ENCODE measurements at regions not wholly inside any gene's neighbourhood (a gene's known extent, or its start where the extent isn't known, plus 50 kb on each side); places are given as distances from the start of the nearest gene placed in this dataset.

DNA sequence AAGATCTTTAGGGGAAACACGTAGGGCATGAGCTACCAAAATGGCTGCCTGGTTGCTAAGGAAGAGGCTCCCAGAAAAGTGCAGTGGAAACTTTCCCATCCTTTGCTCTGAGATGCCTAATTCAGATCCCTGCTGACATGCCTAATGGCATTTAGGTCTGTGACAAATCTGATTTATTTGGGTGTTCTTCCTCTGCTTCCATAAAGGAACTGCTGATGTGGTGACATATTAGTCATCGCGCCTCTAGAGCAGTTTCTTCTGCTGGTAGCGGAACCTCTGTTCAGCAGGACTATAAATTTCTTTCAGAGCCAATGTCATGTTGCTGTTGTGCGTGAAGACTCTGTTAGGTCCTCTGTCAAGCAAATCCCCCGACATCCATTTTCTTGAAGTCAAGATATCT is 310.0 kb downstream of the PDHA2 start:
- no peak overlapping the region for H3K27ac Mint-ChIP-seq (ENCODE audit: unreplicated experiment)
- H3K27me3 Mint-ChIP-seq (ENCODE audit: unreplicated experiment): no peaks in the 10 kb centered on the region
- TF ChIP-seq, protein P1, sequence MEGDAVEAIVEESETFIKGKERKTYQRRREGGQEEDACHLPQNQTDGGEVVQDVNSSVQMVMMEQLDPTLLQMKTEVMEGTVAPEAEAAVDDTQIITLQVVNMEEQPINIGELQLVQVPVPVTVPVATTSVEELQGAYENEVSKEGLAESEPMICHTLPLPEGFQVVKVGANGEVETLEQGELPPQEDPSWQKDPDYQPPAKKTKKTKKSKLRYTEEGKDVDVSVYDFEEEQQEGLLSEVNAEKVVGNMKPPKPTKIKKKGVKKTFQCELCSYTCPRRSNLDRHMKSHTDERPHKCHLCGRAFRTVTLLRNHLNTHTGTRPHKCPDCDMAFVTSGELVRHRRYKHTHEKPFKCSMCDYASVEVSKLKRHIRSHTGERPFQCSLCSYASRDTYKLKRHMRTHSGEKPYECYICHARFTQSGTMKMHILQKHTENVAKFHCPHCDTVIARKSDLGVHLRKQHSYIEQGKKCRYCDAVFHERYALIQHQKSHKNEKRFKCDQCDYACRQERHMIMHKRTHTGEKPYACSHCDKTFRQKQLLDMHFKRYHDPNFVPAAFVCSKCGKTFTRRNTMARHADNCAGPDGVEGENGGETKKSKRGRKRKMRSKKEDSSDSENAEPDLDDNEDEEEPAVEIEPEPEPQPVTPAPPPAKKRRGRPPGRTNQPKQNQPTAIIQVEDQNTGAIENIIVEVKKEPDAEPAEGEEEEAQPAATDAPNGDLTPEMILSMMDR (IDR thresholded peaks at IDR 0.05; ENCODE audit: unreplicated experiment): no peak
- no peaks in the 10 kb centered on the region for H3K9me3 Mint-ChIP-seq (ENCODE audit: low read depth, unreplicated experiment)
- no peak overlapping the region for H3K4me3 Mint-ChIP-seq (ENCODE audit: low read depth, unreplicated experiment)
- BruUV-seq (replicated peaks): no TSS peak
- no peak for DNase-seq
- intact Hi-C loops (cut with micrococcal nuclease; ENCODE audit: unreplicated experiment): no loop called here
- no peaks in the 10 kb centered on the region for H3K36me3 Mint-ChIP-seq (ENCODE audit: insufficient read depth, unreplicated experiment)
- CTCF ChIA-PET: interaction anchor here (0.6 kb wide), 1 partner anchor 15 kb away, joined by 3 read pairs; no protein-coding TSS in a partner anchor
- no peaks in the 10 kb centered on the region for H3K4me1 Mint-ChIP-seq (ENCODE audit: low read depth, unreplicated experiment)

DNA sequence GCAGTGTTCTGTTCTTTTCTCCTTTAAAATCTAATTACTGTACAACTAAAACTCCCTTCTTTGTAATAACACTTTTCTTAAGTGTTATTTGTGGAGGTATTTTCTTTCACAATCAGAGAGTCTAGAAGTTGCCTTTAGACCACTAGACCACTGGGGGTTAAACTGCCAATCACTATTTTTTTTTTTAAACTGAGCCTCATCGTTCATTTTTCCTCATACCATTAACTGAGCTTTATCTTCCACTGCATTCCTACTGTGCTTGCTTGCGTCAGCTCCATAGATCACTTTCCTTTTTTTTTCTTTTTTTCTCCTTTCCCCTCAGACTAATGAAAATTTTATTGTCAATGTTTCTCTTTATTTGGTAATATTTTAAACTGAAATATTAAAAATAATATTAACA is 310.6 kb downstream of the PDHA2 start:
- H3K27me3 Mint-ChIP-seq (ENCODE audit: unreplicated experiment): no peaks in the 10 kb centered on the region
- TF ChIP-seq, protein P1 (IDR thresholded peaks at IDR 0.05; ENCODE audit: unreplicated experiment): no peak
- BruUV-seq (replicated peaks): no TSS peak
- H3K4me1 Mint-ChIP-seq (ENCODE audit: low read depth, unreplicated experiment): no peaks in the 10 kb centered on the region
- no peaks in the 10 kb centered on the region for H3K9me3 Mint-ChIP-seq (ENCODE audit: low read depth, unreplicated experiment)
- no peak overlapping the region for H3K4me3 Mint-ChIP-seq (ENCODE audit: low read depth, unreplicated experiment)
- intact Hi-C loops (cut with micrococcal nuclease; ENCODE audit: unreplicated experiment): no loop called here
- DNase-seq: no peak
- CTCF ChIA-PET: no interaction called here
- H3K36me3 Mint-ChIP-seq (ENCODE audit: insufficient read depth, unreplicated experiment): no peaks in the 10 kb centered on the region
- H3K27ac Mint-ChIP-seq (ENCODE audit: unreplicated experiment): no peak overlapping the region

DNA sequence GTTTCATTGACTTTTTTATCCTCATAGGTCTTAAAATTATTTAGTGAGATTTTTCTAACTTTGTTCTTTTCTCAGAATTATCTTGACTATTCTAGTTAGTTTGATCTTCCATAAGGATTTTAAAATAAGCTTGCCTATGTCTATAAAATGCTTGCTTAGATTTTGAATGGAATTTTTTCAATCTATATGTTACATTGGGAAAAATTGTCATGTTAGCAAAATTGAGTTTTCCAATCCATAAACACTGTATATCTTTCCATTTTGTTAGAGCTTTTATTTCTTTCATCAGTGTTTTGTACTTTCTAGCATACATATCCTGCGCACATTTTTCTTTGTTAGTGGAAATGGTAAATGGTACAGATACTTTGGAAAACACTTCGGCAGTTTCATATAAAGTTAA is 312.9 kb downstream of the PDHA2 start:
- TF ChIP-seq, protein P1 (IDR thresholded peaks at IDR 0.05; ENCODE audit: unreplicated experiment): no peak
- no peaks in the 10 kb centered on the region for H3K9me3 Mint-ChIP-seq (ENCODE audit: low read depth, unreplicated experiment)
- H3K27me3 Mint-ChIP-seq (ENCODE audit: unreplicated experiment): no peaks in the 10 kb centered on the region
- intact Hi-C loops (cut with micrococcal nuclease; ENCODE audit: unreplicated experiment): no loop called here
- no peak overlapping the region for H3K4me3 Mint-ChIP-seq (ENCODE audit: low read depth, unreplicated experiment)
- no peak for DNase-seq
- no peaks in the 10 kb centered on the region for H3K36me3 Mint-ChIP-seq (ENCODE audit: insufficient read depth, unreplicated experiment)
- no peak overlapping the region for H3K27ac Mint-ChIP-seq (ENCODE audit: unreplicated experiment)
- CTCF ChIA-PET: no interaction called here
- no peaks in the 10 kb centered on the region for H3K4me1 Mint-ChIP-seq (ENCODE audit: low read depth, unreplicated experiment)
- no TSS peak for BruUV-seq (replicated peaks)

DNA sequence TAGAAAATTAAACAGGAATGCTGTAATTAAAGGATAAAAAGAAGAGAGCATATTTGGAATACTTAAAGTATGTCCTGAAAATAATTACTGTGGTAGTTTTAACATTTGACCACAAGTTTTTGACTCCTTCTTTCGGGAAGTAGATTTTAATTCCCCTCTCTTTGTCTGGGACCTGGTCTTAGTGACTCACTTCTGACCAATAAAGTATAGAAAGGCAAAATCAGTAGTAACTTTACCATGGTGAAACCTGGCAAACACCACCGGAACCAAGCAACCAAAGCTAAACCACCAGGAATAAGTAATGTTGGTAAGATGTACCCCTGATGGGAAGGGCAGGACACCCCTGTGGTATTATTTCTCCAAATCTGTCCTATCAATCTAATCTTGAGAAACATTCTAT is 314.8 kb downstream of the PDHA2 start:
- intact Hi-C loops (cut with micrococcal nuclease; ENCODE audit: unreplicated experiment): no loop called here
- no peak for DNase-seq
- CTCF ChIA-PET: no interaction called here
- H3K27ac Mint-ChIP-seq (ENCODE audit: unreplicated experiment): no peak overlapping the region
- H3K9me3 Mint-ChIP-seq (ENCODE audit: low read depth, unreplicated experiment): no peaks in the 10 kb centered on the region
- no peak overlapping the region for H3K4me3 Mint-ChIP-seq (ENCODE audit: low read depth, unreplicated experiment)
- H3K36me3 Mint-ChIP-seq (ENCODE audit: insufficient read depth, unreplicated experiment): no peaks in the 10 kb centered on the region
- no peaks in the 10 kb centered on the region for H3K4me1 Mint-ChIP-seq (ENCODE audit: low read depth, unreplicated experiment)
- BruUV-seq (replicated peaks): no TSS peak
- no peaks in the 10 kb centered on the region for H3K27me3 Mint-ChIP-seq (ENCODE audit: unreplicated experiment)
- TF ChIP-seq, protein P1 (IDR thresholded peaks at IDR 0.05; ENCODE audit: unreplicated experiment): no peak

DNA sequence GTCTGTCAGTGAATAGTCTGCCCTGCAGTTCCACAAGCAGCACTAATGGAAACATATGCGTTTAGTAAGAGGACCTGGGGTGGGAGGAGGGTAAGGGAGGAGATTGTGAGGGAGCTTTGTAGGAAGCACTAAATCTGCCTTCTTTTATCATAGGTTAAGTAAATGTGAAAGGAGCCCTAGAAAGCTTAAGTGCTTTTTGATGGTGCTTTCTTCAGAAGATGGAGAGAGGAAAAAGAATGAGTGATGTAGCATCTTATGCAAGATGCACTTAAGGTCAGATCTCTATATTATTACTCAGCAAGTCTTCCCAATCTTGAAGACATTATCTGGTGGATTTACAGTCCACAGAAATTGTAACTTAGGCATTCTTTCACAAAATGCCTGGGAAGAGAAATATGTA is 322.7 kb downstream of the PDHA2 start:
- no peaks in the 10 kb centered on the region for H3K4me1 Mint-ChIP-seq (ENCODE audit: low read depth, unreplicated experiment)
- DNase-seq: no peak
- BruUV-seq (replicated peaks): no TSS peak
- CTCF ChIA-PET: no interaction called here
- H3K9me3 Mint-ChIP-seq (ENCODE audit: low read depth, unreplicated experiment): no peaks in the 10 kb centered on the region
- H3K36me3 Mint-ChIP-seq (ENCODE audit: insufficient read depth, unreplicated experiment): no peaks in the 10 kb centered on the region
- TF ChIP-seq, protein P1 (IDR thresholded peaks at IDR 0.05; ENCODE audit: unreplicated experiment): no peak
- H3K27me3 Mint-ChIP-seq (ENCODE audit: unreplicated experiment): no peaks in the 10 kb centered on the region
- H3K4me3 Mint-ChIP-seq (ENCODE audit: low read depth, unreplicated experiment): no peak overlapping the region
- intact Hi-C loops (cut with micrococcal nuclease; ENCODE audit: unreplicated experiment): no loop called here
- no peak overlapping the region for H3K27ac Mint-ChIP-seq (ENCODE audit: unreplicated experiment)
